ENCODE measurements at regions not wholly inside any gene's neighbourhood (a gene's known extent, or its start where the extent isn't known, plus 50 kb on each side); places are given as distances from the start of the nearest gene placed in this dataset.
"Not testable (repeated sequence)": the region's sequence is repeated elsewhere in the genome, so short reads cannot be mapped to it uniquely, and the experiment has no call there.

- H3K9me3 Mint-ChIP-seq, result no peaks in the 10 kb centered on the region
- no peak overlapping the region for H3K27ac Mint-ChIP-seq
- no peak overlapping the region for H3K4me3 Mint-ChIP-seq
- no peaks in the 10 kb centered on the region for H3K27me3 Mint-ChIP-seq
- no peaks in the 10 kb centered on the region for H3K36me3 Mint-ChIP-seq (ENCODE audit: low read depth)
- H3K4me1 Mint-ChIP-seq (ENCODE audit: low read depth), result no peaks in the 10 kb centered on the region
- intact Hi-C loops (cut with micrococcal nuclease), result no loop called here
These were observed 615.8 kb downstream of the CCSER2 start for GRCh38 chr10:84944187-84944586.

DNA sequence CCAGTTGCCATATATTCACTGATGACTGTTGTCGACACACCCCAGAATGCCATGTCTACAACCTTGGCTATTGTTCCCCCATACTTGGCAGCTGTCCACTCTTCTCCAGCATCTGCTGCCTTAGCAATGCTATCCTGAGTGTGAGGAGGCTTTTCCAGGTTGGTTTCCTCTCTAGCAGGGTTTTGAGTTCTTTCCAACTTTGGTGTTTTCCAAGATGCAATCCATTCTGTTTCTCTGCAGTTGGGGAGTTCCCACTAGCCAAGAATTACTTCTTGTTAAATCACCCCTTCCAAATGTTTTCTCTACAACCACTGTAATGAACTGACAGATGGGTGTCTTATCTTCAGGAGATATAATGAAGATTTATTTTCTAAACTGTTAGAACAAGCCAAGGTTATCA, 617.4 kb downstream of the CCSER2 start:
- H3K27ac Mint-ChIP-seq, result no peak overlapping the region
- intact Hi-C loops (cut with micrococcal nuclease), result no loop called here
- H3K27me3 Mint-ChIP-seq, result no peaks in the 10 kb centered on the region
- no peak overlapping the region for H3K4me3 Mint-ChIP-seq
- H3K36me3 Mint-ChIP-seq (ENCODE audit: low read depth), result no peaks in the 10 kb centered on the region
- H3K4me1 Mint-ChIP-seq (ENCODE audit: low read depth), result no peaks in the 10 kb centered on the region
- no peaks in the 10 kb centered on the region for H3K9me3 Mint-ChIP-seq

GRCh38 chr10:84946904-84947303, 618.5 kb downstream of the CCSER2 start:
- Mint-ChIP-seq H3K27me3 (no peaks in the 10 kb centered on the region), H3K36me3 (ENCODE audit: low read depth) (no peaks in the 10 kb centered on the region), H3K4me1 (ENCODE audit: low read depth) (no peaks in the 10 kb centered on the region), H3K4me3 (no peak overlapping the region), H3K27ac (no peak overlapping the region), H3K9me3 (no peaks in the 10 kb centered on the region)
- intact Hi-C loops (cut with micrococcal nuclease), result no loop called here

- Mint-ChIP-seq H3K9me3 (no peaks in the 10 kb centered on the region), H3K36me3 (ENCODE audit: low read depth) (no peaks in the 10 kb centered on the region), H3K4me3 (no peak overlapping the region), H3K27ac (no peak overlapping the region), H3K27me3 (no peaks in the 10 kb centered on the region), H3K4me1 (ENCODE audit: low read depth) (no peaks in the 10 kb centered on the region)
- intact Hi-C loops (cut with micrococcal nuclease), result no loop called here
These were observed 620.3 kb downstream of the CCSER2 start for GRCh38 chr10:84948644-84949043.

DNA sequence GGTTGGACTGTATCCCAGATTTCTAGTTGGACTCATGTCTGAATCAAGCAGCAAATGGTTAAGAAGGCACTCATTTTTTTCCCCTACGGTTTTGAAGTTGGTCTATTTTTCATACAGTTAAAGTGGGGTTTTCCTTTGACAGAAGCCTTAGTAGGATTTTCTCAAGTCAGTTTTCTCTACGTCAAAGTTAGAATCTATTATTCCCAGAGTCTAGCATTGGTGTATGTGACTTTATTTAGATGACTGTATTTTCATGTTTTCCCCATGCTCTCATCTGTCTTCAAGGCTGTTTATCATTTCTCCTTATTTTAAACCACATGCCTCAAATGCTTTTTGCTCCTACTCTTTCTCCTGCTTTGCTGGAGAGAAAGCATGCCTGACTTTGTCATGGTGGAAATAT, 623.2 kb downstream of the CCSER2 start:
- intact Hi-C loops (cut with micrococcal nuclease), result no loop called here
- Mint-ChIP-seq H3K36me3 (ENCODE audit: low read depth) (no peaks in the 10 kb centered on the region), H3K27me3 (no peaks in the 10 kb centered on the region), H3K4me3 (no peak overlapping the region), H3K27ac (no peak overlapping the region), H3K9me3 (no peaks in the 10 kb centered on the region), H3K4me1 (ENCODE audit: low read depth) (no peaks in the 10 kb centered on the region)

DNA sequence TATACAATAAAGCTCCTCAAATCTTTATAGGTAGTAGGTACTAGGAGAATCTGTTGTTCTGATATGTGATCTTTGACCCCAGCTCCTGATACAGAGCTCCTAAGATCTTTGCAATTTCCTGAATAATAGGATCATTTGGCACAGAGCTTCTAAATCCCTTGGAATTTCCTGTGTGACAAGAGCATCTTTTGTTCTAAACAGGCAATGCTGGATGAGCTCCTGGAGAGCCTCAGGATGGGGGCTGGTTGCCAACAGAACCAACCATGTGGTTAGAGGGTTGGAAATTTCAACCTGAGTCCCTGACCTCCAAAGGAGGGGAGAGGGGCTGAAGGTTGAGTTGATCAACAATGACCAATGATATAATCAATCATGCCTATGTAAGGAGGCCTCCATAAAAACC, 629.0 kb downstream of the CCSER2 start:
- H3K27ac Mint-ChIP-seq, result no peak overlapping the region
- intact Hi-C loops (cut with micrococcal nuclease), result no loop called here

DNA sequence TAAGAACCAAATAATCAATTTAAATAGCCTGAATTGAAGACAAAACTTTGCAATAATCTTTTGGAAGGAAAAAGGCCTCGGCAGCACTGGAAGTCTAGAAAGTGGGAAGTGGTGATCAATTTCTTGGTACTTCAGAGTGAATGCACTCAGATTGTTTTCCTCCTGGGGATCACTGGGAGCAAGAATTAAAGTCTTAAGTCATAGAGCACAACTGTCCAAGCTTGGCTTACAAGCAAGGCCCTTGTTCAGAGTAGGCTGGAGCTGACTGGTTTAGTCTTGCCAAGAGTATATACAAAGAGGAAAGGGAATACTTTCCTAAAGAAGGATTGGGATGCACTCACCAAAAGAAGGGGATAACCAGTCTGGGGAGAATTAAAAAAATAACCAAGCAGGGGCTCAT, 637.1 kb downstream of the CCSER2 start:
- no peaks in the 10 kb centered on the region for H3K27me3 Mint-ChIP-seq
- H3K4me1 Mint-ChIP-seq (ENCODE audit: low read depth), result no peaks in the 10 kb centered on the region
- H3K9me3 Mint-ChIP-seq, result no peaks in the 10 kb centered on the region
- no peaks in the 10 kb centered on the region for H3K36me3 Mint-ChIP-seq (ENCODE audit: low read depth)
- no peak overlapping the region for H3K4me3 Mint-ChIP-seq
- no peak overlapping the region for H3K27ac Mint-ChIP-seq
- intact Hi-C loops (cut with micrococcal nuclease), result no loop called here

More for the DNA sequence above, 629.0 kb downstream of the CCSER2 start:
- H3K27me3 Mint-ChIP-seq, result no peaks in the 10 kb centered on the region
- no peak overlapping the region for H3K4me3 Mint-ChIP-seq
- no peaks in the 10 kb centered on the region for H3K4me1 Mint-ChIP-seq (ENCODE audit: low read depth)
- H3K9me3 Mint-ChIP-seq, result no peaks in the 10 kb centered on the region
- H3K36me3 Mint-ChIP-seq (ENCODE audit: low read depth), result no peaks in the 10 kb centered on the region

DNA sequence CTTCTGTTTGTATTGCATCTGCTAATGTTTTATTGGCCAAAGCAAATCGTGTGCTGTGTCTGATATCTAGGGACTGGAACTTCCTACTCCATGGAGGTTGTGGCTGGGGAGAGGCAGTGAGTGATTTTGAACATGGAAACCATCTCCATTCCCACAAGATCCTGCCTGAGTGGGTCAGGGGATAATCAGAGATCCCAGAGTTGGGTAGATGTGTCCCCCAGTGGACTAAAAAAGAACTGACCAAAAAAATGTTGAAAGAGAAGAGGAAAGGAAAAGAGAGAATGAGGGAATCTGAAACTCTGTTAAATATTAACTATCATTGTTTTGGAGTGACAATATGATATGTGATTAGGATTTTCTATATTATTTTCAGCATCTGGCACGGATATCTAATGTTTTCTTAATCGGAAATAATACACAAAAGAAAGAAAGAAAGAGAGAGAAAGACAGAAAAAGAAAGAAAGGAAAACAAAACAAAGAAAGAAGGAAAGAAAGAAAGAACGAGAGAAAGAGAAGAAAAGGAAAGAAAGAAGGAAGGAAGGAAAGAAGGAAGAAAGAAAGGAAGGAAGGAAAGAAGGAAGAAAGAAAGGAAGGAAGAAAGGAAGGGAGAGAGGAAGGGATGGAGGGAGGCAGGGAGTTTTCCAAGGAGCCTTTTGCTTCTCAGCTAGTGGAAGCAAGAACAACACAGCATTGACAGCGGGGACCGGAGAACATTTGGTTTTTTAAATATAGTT, 638.5 kb downstream of the CCSER2 start:
- H3K4me3 Mint-ChIP-seq, result no peak overlapping the region
- no peaks in the 10 kb centered on the region for H3K27me3 Mint-ChIP-seq
- no peaks in the 10 kb centered on the region for H3K4me1 Mint-ChIP-seq (ENCODE audit: low read depth)
- intact Hi-C loops (cut with micrococcal nuclease), result no loop called here
- H3K9me3 Mint-ChIP-seq, result no peaks in the 10 kb centered on the region
- H3K36me3 Mint-ChIP-seq (ENCODE audit: low read depth), result no peaks in the 10 kb centered on the region
- H3K27ac Mint-ChIP-seq, result no peak overlapping the region

DNA sequence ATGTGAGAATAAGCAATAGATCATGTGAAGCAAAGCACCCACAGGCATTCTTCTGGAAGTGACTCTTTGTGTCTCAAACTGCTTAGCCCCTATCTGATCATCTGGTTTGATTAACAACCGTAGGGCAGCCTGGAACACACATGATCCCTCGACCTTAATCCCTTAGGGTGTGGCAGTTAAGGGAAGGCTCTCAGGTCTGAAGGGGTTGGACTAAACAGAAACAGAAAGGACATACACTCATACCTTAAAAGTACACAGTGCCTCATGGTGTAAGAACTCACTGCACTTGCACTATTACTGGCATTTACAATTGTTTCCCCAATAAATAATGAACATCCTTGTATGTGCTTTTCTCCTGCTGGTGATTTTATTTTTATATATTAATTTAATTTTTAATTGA, 640.9 kb downstream of the CCSER2 start:
- H3K27ac Mint-ChIP-seq; H3K27me3 Mint-ChIP-seq; intact Hi-C loops (cut with micrococcal nuclease); H3K9me3 Mint-ChIP-seq; H3K36me3 Mint-ChIP-seq (ENCODE audit: low read depth); H3K4me1 Mint-ChIP-seq (ENCODE audit: low read depth); H3K4me3 Mint-ChIP-seq: not testable (repeated sequence)

- H3K36me3 Mint-ChIP-seq (ENCODE audit: low read depth), result no peaks in the 10 kb centered on the region
- no peaks in the 10 kb centered on the region for H3K4me1 Mint-ChIP-seq (ENCODE audit: low read depth)
These were observed 658.6 kb downstream of the CCSER2 start for GRCh38 chr10:84987039-84987438.

GRCh38 chr10:84988011-84988410, 659.6 kb downstream of the CCSER2 start:
- H3K4me1 Mint-ChIP-seq (ENCODE audit: low read depth), result no peaks in the 10 kb centered on the region
- H3K36me3 Mint-ChIP-seq (ENCODE audit: low read depth), result no peaks in the 10 kb centered on the region
- H3K27me3 Mint-ChIP-seq, result no peaks in the 10 kb centered on the region
- no peaks in the 10 kb centered on the region for H3K9me3 Mint-ChIP-seq
- intact Hi-C loops (cut with micrococcal nuclease), result no loop called here
- no peak overlapping the region for H3K4me3 Mint-ChIP-seq
- no peak overlapping the region for H3K27ac Mint-ChIP-seq

More at GRCh38 chr10:84987039-84987438, 658.6 kb downstream of the CCSER2 start:
- no peak overlapping the region for H3K27ac Mint-ChIP-seq
- H3K9me3 Mint-ChIP-seq, result no peaks in the 10 kb centered on the region
- H3K27me3 Mint-ChIP-seq, result no peaks in the 10 kb centered on the region
- no peak overlapping the region for H3K4me3 Mint-ChIP-seq
- intact Hi-C loops (cut with micrococcal nuclease), result no loop called here

GRCh38 chr10:84990713-84991112, 662.3 kb downstream of the CCSER2 start:
- Mint-ChIP-seq H3K9me3 (no peaks in the 10 kb centered on the region), H3K4me3 (no peak overlapping the region), H3K36me3 (ENCODE audit: low read depth) (no peaks in the 10 kb centered on the region), H3K27me3 (no peaks in the 10 kb centered on the region), H3K4me1 (ENCODE audit: low read depth) (no peaks in the 10 kb centered on the region), H3K27ac (no peak overlapping the region)
- intact Hi-C loops (cut with micrococcal nuclease), result no loop called here

GRCh38 chr10:84991301-84991700, 662.9 kb downstream of the CCSER2 start:
- H3K4me1 Mint-ChIP-seq (ENCODE audit: low read depth), result no peaks in the 10 kb centered on the region
- H3K36me3 Mint-ChIP-seq (ENCODE audit: low read depth), result no peaks in the 10 kb centered on the region
- no peaks in the 10 kb centered on the region for H3K9me3 Mint-ChIP-seq
- no peaks in the 10 kb centered on the region for H3K27me3 Mint-ChIP-seq
- no peak overlapping the region for H3K4me3 Mint-ChIP-seq
- no peak overlapping the region for H3K27ac Mint-ChIP-seq
- intact Hi-C loops (cut with micrococcal nuclease), result no loop called here

GRCh38 chr10:84993251-84994035, 665.1 kb downstream of the CCSER2 start:
- no peaks in the 10 kb centered on the region for H3K36me3 Mint-ChIP-seq (ENCODE audit: low read depth)
- H3K27me3 Mint-ChIP-seq, result no peaks in the 10 kb centered on the region
- H3K9me3 Mint-ChIP-seq, result no peaks in the 10 kb centered on the region
- no peaks in the 10 kb centered on the region for H3K4me1 Mint-ChIP-seq (ENCODE audit: low read depth)
- intact Hi-C loops (cut with micrococcal nuclease), result no loop called here
- H3K27ac Mint-ChIP-seq, result no peak overlapping the region
- H3K4me3 Mint-ChIP-seq, result no peak overlapping the region

- H3K9me3 Mint-ChIP-seq, result no peaks in the 10 kb centered on the region
- no peak overlapping the region for H3K4me3 Mint-ChIP-seq
- no peaks in the 10 kb centered on the region for H3K36me3 Mint-ChIP-seq (ENCODE audit: low read depth)
- H3K27ac Mint-ChIP-seq, result no peak overlapping the region
- no peaks in the 10 kb centered on the region for H3K27me3 Mint-ChIP-seq
- intact Hi-C loops (cut with micrococcal nuclease), result no loop called here
- no peaks in the 10 kb centered on the region for H3K4me1 Mint-ChIP-seq (ENCODE audit: low read depth)
These were observed 666.3 kb downstream of the CCSER2 start for GRCh38 chr10:84994722-84995121.

All from dendritic cell treated with granulocyte-macrophage colony-stimulating factor and Interleukin-4, amounts not matched to agents 40 ng/mL and 50 ng/mL, for 4 days (primary cell).